Activated naive CD4-positive, alpha-beta T cell treated with anti-CD3 and anti-CD28 coated beads for 36 hours (primary cell): ENCODE measurements at regions not wholly inside any gene's neighbourhood (a gene's known extent, or its start where the extent isn't known, plus 50 kb on each side); places are given as distances from the start of the nearest gene placed in this dataset.

ENCODE experiments used
- CTCF ChIA-PET: fragments of 350-600 bp; sonication (Branson Sonifier 250); formaldehyde crosslinking; loops from one replicate; lab custom pipeline; 2021; ENCODE audit warnings: antibody characterized with exemption; lab: Charles Lee
- DNase-seq: peaks from one replicate; pipeline ENCODE4 v3.0.0-alpha.2; 2020
- H3K27ac Mint-ChIP-seq: one replicate; pipeline ENCODE4 v1.8.0; 2021; ENCODE audit warnings: mild to moderate bottlenecking, mixed read lengths
- H3K27me3 Mint-ChIP-seq: one replicate; pipeline ENCODE4 v1.8.0; 2021; ENCODE audit warnings: low read depth, mixed read lengths
- H3K36me3 Mint-ChIP-seq: one replicate; pipeline ENCODE4 v1.8.0; 2021; ENCODE audit warnings: low read depth, mixed read lengths
- H3K4me1 Mint-ChIP-seq: one replicate; pipeline ENCODE4 v1.8.0; 2021; ENCODE audit warnings: low read depth, mixed read lengths
- H3K4me3 Mint-ChIP-seq: one replicate; pipeline ENCODE4 v1.8.0; 2021; ENCODE audit warnings: mild to moderate bottlenecking, moderate library complexity, mixed read lengths
- H3K9me3 Mint-ChIP-seq: one replicate; pipeline ENCODE4 v1.8.0; 2021; ENCODE audit warnings: mixed read lengths
- intact Hi-C: fragments of 100-400 bp; cut with micrococcal nuclease; formaldehyde crosslinking; loops from one replicate; pipeline ENCODE4 v1.15.1; 2023

DNA sequence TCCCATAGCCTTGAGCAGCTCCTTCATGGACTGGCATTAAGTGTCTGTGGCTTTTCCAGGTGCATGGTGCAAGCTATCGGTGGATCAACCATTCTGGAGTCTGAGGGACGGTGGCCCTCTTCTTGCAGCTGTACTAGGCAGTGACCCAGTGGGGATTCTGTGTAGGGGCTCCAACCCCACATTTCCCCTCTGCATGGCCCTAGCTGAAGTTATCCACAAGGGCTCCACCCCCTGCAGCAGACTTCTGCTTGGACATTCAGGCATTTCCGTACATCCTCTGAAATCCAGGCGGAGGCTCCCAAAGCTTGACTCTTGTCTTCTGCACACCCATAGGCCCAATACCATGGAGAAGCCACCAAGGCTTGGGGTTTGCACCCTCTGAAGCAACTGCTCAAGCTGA is 89.3 kb upstream of the PGRMC2 start:
- intact Hi-C loops = no loop called here
- no peak overlapping the region for H3K4me3 Mint-ChIP-seq
- DNase-seq = no peak
- peaks cover 2% of the 10 kb centered on the region for H3K4me1 Mint-ChIP-seq
- no peak overlapping the region for H3K27ac Mint-ChIP-seq
- CTCF ChIA-PET = no interaction called here
- H3K27me3 Mint-ChIP-seq = no peaks in the 10 kb centered on the region
- H3K9me3 Mint-ChIP-seq = peaks cover 13% of the 10 kb centered on the region
- H3K36me3 Mint-ChIP-seq = peaks cover 9% of the 10 kb centered on the region

DNA sequence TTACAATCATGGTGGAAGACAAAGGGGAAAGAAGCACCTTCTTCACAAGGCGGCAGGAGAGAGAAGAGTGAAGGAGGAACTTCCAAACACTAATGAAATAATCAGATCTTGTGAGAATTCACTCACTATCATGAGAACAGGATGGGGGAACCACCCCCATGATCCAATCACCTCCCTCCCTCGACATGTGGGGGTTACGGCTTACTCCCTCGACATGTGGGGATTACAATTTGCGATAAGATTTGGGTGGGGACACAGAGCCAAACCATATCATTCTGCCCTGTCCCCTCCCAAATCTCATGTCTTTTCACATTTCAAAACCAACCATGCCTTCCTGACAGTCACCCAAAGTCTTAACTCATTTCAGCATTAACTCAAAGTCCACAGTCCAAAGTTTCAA is 88.7 kb upstream of the PGRMC2 start:
- CTCF ChIA-PET = no interaction called here
- intact Hi-C loops = no loop called here
- H3K27me3 Mint-ChIP-seq = no peaks in the 10 kb centered on the region

DNA sequence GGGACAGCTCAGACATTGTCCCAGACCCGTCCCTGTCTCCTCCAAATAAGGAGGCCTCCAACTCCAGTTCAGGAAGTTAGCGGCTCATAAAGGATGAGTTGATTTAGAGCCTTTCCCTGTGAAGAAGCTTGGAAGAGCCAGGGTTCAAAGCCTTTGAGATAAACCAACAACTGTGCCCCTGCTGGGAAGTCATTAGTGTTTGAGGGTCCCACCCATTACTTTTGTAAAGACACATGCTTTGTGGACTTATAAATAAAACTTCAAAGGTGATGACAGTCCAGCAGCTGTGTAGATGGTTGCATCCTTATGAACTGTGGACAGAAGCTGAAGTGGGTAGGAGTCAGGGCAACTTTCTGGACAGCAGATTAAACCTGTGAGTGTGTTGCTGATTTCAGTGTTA is 86.0 kb upstream of the PGRMC2 start:
- intact Hi-C loops = no loop called here
- H3K27me3 Mint-ChIP-seq = no peaks in the 10 kb centered on the region
- peaks cover 18% of the 10 kb centered on the region for H3K9me3 Mint-ChIP-seq
- H3K27ac Mint-ChIP-seq = no peak overlapping the region
- H3K36me3 Mint-ChIP-seq = peaks cover 11% of the 10 kb centered on the region
- no peak overlapping the region for H3K4me3 Mint-ChIP-seq
- CTCF ChIA-PET = no interaction called here
- DNase-seq = no peak
- H3K4me1 Mint-ChIP-seq = no peaks in the 10 kb centered on the region

More for the DNA sequence above, 88.7 kb upstream of the PGRMC2 start:
- Mint-ChIP-seq H3K4me1 (peaks cover 2% of the 10 kb centered on the region), H3K27ac (no peak overlapping the region), H3K4me3 (no peak overlapping the region), H3K9me3 (peaks cover 13% of the 10 kb centered on the region), H3K36me3 (peaks cover 9% of the 10 kb centered on the region)
- DNase-seq = no peak

DNA sequence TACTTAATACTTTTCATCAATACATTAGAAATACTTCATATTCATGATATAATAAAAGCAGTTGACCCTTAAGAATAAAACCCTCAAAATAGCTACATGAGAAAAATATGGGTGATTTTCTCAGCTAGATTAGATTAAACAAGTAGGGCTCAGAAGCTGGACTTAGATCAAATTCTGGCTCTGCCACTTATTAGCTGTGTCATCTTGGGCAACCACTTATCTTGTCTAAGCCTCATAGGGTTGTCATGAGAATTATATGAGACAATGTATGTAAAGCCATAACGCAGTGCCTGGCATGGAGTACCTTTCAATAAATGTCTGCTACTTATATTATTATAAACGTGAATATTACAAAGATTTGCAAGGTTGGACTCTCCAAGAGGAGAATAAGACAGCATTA is 84.3 kb upstream of the PGRMC2 start:
- intact Hi-C loops = no loop called here
- H3K4me3 Mint-ChIP-seq = no peak overlapping the region
- H3K27ac Mint-ChIP-seq = no peak overlapping the region
- CTCF ChIA-PET = no interaction called here
- no peak for DNase-seq
- H3K9me3 Mint-ChIP-seq = peaks cover 15% of the 10 kb centered on the region
- H3K27me3 Mint-ChIP-seq = no peaks in the 10 kb centered on the region
- peaks cover 10% of the 10 kb centered on the region for H3K36me3 Mint-ChIP-seq
- H3K4me1 Mint-ChIP-seq = no peaks in the 10 kb centered on the region

DNA sequence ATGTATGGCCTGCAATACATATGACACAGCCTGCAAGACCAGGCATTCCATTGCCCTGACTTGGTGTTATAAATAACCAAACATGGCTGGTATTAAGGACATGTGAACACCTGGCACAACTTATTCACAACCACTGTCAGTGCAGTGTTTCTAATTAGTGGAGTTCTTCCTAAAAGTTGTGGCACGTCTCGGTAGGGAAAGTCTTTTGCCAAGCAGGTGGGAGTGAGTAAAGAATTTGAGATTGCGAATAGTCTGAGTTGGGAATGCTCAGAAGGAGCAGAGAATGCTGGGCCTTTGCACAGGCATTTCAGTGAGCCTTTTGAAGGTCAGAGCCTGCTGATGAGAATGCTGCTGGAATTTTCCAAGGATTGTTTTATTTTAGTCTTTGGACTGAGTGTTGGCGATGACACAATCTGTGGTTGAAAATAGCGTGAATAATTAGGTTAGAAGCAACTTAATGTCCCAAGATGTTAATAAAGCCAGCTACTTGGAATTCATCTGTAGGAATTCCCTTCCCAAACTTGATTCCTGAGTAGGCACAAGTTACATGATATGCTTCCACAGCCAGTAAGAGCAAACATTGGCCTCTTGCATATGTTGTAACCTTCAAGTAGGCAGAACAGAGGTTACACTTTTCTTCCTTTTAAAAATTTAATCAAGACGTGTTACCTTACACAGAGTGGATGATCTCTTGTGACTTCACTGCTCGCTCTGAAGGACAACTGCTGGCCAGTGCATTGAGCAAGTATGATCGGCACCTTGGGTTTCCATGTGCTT is 83.6 kb upstream of the PGRMC2 start:
- Mint-ChIP-seq H3K27me3 (no peaks in the 10 kb centered on the region), H3K36me3 (peaks cover 7% of the 10 kb centered on the region), H3K9me3 (peaks cover 9% of the 10 kb centered on the region), H3K4me3 (no peak overlapping the region), H3K4me1 (no peaks in the 10 kb centered on the region), H3K27ac (no peak overlapping the region)
- intact Hi-C loops = no loop called here
- CTCF ChIA-PET = no interaction called here
- no peak for DNase-seq

DNA sequence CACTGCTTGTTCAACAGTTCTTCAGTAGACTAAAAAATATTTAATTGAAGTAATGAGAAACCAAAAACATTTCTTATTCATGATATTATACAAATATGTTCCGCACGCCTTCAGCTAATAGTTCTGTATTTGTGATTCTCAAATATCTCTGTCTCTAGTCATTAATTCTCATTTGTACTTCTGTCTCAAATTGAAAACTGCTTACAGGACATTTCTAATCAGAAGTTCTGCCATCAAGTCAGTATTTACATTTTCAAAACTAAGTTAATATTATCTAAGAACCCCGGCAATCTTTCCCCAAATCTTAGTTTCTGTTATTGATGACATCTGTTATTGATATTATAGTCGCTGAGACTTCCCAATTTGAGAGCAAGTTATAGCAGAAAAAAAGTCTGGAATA is 78.6 kb upstream of the PGRMC2 start:
- Mint-ChIP-seq H3K4me1 (no peaks in the 10 kb centered on the region), H3K27ac (no peak overlapping the region), H3K27me3 (no peaks in the 10 kb centered on the region), H3K9me3 (peaks cover 7% of the 10 kb centered on the region), H3K4me3 (no peak overlapping the region), H3K36me3 (peaks cover 5% of the 10 kb centered on the region)
- intact Hi-C loops = no loop called here
- DNase-seq = no peak
- CTCF ChIA-PET = no interaction called here

DNA sequence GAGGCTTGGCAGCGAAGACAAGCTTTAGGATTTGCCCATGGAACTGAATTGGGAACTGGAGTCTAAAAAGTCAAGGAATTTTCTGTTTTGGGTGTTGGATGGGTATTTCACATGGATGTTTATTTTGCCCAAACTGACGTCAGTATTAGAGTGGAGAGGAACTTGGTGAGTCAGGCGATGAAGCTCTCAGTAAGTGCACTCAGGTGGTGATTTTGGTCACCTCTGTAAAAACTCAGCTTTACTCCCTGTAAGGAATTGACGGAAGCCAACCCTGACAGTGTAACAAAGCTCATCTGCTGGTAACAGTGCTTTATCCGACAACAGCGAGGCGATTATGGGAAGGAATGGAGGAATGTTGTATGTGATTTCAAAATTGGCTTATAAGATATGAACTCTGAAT is 77.0 kb upstream of the PGRMC2 start:
- no peak overlapping the region for H3K4me3 Mint-ChIP-seq
- H3K9me3 Mint-ChIP-seq = peaks cover 2% of the 10 kb centered on the region
- no peak for DNase-seq
- H3K27ac Mint-ChIP-seq = no peak overlapping the region
- peaks cover 3% of the 10 kb centered on the region for H3K36me3 Mint-ChIP-seq
- intact Hi-C loops = no loop called here
- no peaks in the 10 kb centered on the region for H3K4me1 Mint-ChIP-seq
- CTCF ChIA-PET = interaction anchor here (1.0 kb wide), 1 partner anchor 89 kb away, joined by 5 read pairs; no protein-coding TSS in a partner anchor
- no peaks in the 10 kb centered on the region for H3K27me3 Mint-ChIP-seq

DNA sequence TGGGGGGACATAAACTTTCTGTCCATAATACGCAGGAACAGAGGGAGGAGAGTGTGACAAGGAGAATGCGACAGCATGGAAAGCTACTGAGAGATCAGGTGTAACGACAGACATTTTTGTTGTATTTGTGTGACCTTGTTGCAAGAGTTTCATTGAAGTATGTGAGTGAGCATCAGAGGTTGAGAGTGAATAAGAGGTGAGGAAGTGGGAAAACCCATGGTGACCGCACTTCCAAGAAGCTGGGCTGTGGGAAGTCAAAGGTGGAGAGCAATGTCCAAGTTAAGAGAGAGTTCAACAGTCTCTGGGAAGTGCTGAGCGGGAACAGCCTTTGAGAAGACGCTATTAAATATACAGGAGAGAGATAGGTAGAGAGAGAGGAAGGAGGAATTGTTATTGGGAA is 76.4 kb upstream of the PGRMC2 start:
- Mint-ChIP-seq H3K4me3 (no peak overlapping the region), H3K4me1 (peaks cover 2% of the 10 kb centered on the region), H3K27ac (no peak overlapping the region), H3K27me3 (no peaks in the 10 kb centered on the region), H3K36me3 (peaks cover 3% of the 10 kb centered on the region), H3K9me3 (peaks cover 2% of the 10 kb centered on the region)
- intact Hi-C loops = no loop called here
- no peak for DNase-seq
- CTCF ChIA-PET = no interaction called here

DNA sequence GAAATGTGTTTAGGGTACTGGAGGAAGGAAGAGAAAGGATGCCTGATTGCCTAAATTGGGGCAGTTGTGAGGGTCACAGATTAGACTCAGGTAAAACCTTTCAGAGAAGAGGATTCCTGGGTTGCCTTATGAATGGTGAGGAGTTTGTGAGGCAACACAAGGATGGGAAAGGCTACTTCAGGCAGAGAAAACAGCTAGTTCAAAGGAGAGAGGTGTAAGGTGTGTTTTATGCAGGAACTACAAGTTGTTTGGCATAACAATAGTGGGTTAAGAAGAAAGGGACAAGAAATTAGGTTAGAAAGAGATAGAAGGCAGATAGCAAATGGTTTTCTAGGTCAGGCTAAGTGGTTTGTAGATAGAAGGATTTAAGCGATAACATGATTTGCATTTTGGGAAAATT is 75.1 kb upstream of the PGRMC2 start:
- CTCF ChIA-PET = no interaction called here
- Mint-ChIP-seq H3K9me3 (no peaks in the 10 kb centered on the region), H3K27me3 (no peaks in the 10 kb centered on the region), H3K4me3 (no peak overlapping the region), H3K27ac (no peak overlapping the region), H3K4me1 (peaks cover 5% of the 10 kb centered on the region), H3K36me3 (no peaks in the 10 kb centered on the region)
- DNase-seq = no peak
- intact Hi-C loops = no loop called here

DNA sequence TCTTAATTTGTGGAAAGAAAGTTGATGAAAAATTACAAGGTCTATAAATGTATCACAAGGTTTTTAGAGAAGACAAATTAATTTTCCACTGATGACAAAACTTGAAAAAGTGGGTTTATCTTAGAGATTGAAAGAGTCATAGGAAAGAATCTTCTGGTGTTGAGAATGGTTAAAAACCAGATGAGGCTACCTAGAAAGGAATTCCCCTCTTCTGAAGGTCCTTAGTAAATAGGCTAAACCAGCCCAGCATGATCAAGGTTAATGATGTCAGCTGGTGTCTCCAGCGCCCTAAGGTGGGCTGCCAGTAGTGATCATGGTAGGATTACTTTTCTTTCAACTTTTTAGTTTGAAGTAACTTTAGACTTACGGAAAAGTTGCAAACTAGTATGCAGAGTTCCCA is 71.8 kb upstream of the PGRMC2 start:
- CTCF ChIA-PET = no interaction called here
- Mint-ChIP-seq H3K4me1 (peaks cover 5% of the 10 kb centered on the region), H3K36me3 (peaks cover 3% of the 10 kb centered on the region), H3K9me3 (no peaks in the 10 kb centered on the region), H3K27me3 (no peaks in the 10 kb centered on the region), H3K27ac (no peak overlapping the region), H3K4me3 (no peak overlapping the region)
- DNase-seq = no peak
- intact Hi-C loops = no loop called here

DNA sequence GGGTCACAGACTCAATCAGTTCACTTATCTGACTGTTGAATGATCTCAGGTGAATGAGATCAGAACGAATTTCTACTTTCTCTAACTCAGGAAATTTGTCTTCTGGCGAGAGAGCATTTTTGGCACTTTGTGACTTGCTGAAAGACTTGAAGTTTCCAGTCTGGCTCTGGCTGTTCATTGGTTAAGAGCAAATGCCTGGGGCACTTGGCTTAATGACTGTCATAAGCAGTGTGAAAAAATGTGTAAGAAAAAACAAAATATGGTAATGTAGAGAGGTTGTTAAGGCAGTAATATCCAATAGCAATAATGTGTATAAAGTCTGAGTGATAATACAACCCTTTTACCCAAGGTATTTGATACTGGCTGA is 71.3 kb upstream of the PGRMC2 start:
- CTCF ChIA-PET = no interaction called here
- Mint-ChIP-seq H3K27ac (no peak overlapping the region), H3K27me3 (no peaks in the 10 kb centered on the region), H3K36me3 (peaks cover 3% of the 10 kb centered on the region), H3K4me1 (peaks cover 5% of the 10 kb centered on the region), H3K4me3 (no peak overlapping the region), H3K9me3 (no peaks in the 10 kb centered on the region)
- DNase-seq = no peak
- intact Hi-C loops = no loop called here

DNA sequence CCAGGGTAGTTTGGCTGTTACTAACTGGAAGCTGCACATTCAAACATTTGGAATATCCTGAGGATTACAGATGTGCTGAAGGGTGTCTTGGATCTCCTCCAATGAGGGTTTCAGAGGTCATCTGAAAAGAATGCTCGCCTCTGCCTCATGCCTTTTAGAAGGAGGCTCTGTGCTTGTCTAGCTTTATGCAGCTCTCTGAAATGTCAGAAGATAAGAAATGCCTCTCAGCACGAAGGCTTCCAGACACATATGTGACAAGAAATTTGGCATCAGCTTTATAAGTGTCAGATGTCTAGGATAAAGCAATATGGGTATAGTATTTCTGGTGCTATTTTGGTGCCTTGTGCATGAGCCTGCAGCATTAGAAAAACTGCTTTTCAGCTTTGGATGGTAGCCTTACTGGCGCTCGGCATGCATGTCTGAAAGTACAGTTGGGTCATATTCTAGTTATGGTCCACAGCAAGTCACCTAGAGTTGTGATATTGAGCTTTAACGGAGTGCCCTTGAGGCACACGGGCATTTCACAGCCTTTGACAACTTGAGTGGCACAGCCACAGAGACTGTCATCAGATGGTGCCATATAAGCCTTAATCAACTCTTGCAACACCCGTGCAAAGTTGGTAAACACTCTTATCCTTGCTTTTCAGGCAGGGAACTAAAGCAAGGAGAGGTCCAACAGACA is 70.8 kb upstream of the PGRMC2 start:
- Mint-ChIP-seq H3K4me1 (peaks cover 5% of the 10 kb centered on the region), H3K36me3 (peaks cover 3% of the 10 kb centered on the region), H3K27me3 (no peaks in the 10 kb centered on the region), H3K4me3 (no peak overlapping the region), H3K27ac (no peak overlapping the region), H3K9me3 (no peaks in the 10 kb centered on the region)
- intact Hi-C loops = no loop called here
- DNase-seq = no peak
- CTCF ChIA-PET = no interaction called here

DNA sequence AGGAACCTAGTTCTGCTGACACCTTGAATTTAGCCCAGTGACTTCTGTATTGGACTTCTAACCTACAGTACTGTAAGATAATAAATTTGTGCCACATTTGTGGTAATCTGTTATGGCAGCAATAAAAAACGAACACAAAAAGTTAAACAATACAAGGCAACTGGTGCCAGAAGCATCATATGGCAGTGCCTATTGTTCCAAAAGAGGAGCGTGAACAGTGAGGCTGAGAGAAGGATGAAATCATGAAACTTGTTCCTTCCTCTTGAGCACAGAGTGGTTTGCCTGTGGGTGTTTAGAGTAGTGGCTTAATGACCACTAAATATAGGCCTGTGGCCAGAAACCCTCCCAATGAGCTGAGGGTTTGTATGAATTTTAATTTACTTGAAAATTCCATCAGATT is 69.7 kb upstream of the PGRMC2 start:
- no peak overlapping the region for H3K4me3 Mint-ChIP-seq
- H3K4me1 Mint-ChIP-seq = peaks cover 5% of the 10 kb centered on the region
- CTCF ChIA-PET = no interaction called here
- peaks cover 3% of the 10 kb centered on the region for H3K36me3 Mint-ChIP-seq
- intact Hi-C loops = no loop called here
- H3K27ac Mint-ChIP-seq = no peak overlapping the region
- H3K9me3 Mint-ChIP-seq = no peaks in the 10 kb centered on the region
- DNase-seq = no peak
- no peaks in the 10 kb centered on the region for H3K27me3 Mint-ChIP-seq
